NCI-H526 treated with DMSO at 0.1 percent for 48 hours (cell line): ENCODE measurements at regions not wholly inside any gene's neighbourhood (a gene's known extent, or its start where the extent isn't known, plus 50 kb on each side); places are given as distances from the start of the nearest gene placed in this dataset.

Source experiments
- DNase-seq: peaks from one replicate; lab custom pipeline; 2025; lab: John Stamatoyannopoulos, UW

GRCh38 chrX:131703646-131704045 is 159.8 kb downstream of the OR13H1 start:
- no peak for DNase-seq

DNA sequence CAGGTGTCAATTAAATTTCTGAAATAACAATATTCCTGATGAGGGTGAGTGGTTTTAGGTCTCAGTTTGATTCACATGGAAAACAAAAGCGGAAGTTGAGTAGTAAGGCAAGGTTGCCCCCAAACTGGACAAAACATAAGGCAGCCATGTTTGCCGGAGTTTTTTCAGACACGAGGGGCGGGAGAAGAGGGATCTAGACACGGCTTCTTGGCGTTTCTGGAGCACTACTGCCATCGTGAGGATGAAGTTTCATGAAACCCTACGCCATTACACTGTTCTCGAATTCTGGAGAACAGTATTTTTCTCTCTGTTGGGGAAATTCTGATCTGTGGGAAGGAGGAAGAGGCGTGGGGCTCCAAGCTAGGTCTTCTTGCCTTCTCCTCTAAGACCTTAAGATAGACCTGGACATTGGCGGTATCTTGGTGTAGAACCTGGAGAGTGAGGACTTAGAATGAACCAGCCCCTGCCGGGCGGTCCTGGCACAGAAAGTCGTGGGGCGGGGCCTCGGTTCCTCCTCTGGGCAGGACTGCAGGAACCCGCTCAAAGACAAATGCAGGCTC is 160.3 kb downstream of the OR13H1 start:
- DNase-seq, result no peak

GRCh38 chrX:131709553-131709952 is 165.7 kb downstream of the OR13H1 start:
- no peak for DNase-seq

GRCh38 chrX:131711478-131711867 is 167.6 kb downstream of the OR13H1 start:
- DNase-seq, result no peak

DNA sequence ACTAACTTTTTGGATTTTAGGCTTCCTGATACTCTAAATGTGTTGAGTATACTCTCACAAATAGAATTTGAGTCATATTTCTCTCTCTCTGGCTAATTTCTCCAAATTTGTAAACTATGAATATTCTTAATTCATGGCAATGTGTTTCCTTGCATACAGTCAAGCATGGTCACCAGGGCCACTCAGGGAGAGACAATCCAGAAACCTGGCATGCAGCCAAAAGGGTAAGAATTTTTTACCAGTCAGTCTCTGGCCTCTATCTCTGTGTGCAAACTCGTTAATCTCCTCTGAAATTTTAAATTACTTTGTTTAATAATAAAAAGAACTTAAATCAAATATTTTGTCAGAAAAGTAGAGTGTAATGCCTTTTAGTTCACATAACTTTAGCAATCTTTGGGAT is 179.8 kb downstream of the OR13H1 start:
- no peak for DNase-seq

DNA sequence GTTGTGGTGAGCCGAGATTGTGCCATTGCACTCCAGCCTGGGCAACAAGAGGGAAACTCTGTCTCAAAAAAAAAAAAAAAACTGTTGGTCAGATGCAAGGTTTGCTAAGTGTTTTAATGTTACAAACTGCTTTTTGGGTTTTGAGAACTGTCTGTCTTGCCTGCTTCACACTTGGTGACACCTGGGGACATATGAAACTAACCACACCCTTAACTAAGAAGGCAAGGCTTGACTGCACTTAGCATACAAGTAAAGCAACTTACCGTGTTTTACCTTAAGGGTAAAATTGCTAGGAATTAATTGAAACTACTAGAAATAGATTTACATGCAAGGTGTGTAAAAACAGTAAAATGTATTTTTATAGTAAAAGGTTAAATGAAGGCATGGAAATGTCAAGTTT is 180.4 kb downstream of the OR13H1 start:
- DNase-seq, result no peak

DNA sequence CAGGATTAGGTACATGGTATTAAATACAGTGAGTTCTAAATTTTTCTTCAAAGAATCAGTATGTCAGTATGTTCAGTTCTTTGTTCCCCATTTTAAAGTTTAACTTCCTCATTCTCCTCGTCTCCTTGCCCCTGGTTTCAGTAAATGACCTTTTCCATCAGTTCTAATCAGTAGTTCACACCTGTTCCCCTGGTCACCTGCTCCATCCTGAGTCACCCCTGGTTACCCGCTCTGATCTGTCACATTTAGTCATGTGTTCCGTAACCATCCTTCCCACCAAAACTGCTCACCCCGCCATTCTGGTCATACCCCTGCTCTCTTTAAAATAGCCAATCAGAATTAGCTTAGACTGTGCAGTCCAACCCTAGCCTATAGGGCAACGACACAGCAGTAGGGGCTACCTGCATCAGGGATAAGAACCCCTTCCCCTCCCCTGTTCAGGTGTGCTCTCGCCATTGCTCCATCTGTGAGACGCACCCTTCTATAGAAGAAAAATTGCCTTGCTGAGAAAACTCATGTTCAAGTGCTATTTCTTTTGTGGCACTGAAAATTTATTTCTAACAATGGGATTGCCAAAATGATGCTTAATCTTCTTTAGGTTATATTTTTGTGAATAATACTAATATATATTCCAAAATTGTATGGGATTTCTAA is 181.3 kb downstream of the OR13H1 start:
- no peak for DNase-seq

- no peak for DNase-seq
Measured at GRCh38 chrX:131727778-131728177, 183.9 kb downstream of the OR13H1 start.

DNA sequence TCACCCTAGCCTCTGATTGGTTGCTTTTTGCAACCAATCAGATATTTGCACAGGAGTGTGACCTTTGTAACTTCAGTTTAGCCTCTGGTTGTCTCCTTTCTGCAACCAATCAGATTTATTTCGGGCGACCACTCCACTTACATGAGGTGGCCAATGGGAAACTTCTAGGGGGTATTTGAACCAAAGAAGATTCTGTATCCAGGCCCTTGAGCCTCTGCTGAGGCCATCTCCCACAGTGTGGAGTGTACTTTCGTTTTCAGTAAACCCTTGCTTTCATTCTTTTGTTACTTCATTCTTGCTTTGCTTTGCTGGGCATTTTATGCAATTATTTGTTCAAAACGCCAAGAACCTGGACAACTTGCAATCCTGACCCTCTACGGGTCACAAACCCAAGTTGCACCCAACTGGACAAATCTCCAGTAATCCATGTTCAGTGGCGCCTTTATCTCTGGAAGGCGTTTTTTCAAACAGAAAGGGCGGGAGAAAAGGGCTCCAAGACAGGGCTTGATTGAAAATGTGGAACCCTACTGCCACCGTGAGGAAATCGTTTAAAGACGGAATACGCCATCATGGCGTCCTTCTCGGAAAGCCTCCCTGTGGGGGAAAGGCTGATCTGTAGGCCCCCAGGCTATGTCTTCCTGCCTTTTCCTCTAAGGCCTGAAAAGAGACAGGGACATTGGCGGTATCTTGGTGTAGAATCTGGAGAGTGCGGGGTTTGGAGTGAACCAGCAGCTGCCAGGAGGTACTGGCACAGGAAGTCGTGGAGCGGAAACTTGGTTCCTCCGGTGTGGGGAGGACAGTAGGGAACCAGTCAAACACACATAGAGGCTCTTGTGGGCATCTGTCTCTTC is 184.6 kb downstream of the OR13H1 start:
- DNase-seq, result no peak

GRCh38 chrX:131729295-131729694 is 185.4 kb downstream of the OR13H1 start:
- DNase-seq, result no peak

DNA sequence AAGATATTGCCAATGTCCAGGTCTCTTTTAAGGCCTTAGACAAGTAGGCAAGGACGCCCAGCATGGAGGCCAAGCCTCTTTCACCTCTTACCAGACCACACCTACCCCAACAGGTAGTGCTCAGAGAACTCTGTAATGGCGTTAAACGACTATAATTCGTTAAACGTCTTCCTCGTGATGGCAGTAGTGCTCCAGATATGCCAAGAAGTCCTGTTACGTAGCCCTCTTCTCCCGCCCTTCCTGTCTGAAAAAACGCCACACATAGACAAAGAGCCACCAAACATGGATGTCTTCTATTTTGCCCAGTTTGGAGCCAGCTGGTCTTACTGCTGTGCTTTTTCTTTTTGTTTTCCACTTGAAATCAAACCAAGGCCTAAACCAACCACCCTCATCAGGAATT is 190.7 kb downstream of the OR13H1 start:
- DNase-seq, result no peak

DNA sequence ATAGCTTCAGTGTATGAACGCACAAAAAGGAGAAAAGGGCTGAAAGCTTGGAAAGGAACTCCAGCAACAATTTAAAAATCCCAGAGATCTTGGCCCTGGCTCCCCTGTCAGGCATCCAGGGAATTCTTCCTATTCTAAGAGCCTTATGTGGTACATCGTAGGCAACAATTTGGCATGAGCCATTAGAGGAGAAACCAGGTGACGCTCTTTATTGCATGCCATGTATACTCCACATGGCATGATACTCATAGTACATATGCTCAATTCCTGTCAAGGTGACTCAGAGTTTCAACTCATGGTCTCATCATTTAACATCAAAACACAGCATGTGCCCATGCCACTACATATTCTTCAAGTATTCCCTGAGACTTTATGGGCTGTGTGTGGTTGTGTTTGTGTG is 191.3 kb downstream of the OR13H1 start:
- DNase-seq, result no peak

GRCh38 chrX:131739823-131740222 is 195.9 kb downstream of the OR13H1 start:
- no peak for DNase-seq

DNA sequence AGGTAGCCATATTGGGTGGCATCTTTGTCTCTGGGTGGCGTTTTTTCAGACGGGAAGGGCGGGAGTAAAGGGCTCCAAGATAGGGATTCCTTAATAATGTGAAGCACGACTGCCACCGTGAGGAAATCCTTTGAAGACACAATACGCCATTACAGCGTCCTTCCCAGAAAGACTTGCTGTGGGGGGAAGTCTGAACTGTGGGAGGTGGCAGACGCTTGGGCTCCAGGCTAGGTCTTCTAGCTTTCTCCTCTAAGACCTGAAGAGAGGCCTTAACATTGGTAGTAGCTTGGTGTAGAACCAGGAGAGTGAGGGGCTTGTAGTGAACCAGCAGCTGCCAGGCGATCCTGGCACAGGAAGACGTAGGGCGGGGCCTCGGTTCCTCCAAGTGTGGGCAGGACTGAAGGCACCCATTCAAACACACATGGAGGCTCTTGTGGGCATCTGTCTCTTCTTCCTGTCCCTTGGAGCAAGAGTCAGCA is 197.3 kb downstream of the OR13H1 start:
- DNase-seq, result no peak

- no peak for DNase-seq
Measured at GRCh38 chrX:131745942-131746489, 202.1 kb downstream of the OR13H1 start.

DNA sequence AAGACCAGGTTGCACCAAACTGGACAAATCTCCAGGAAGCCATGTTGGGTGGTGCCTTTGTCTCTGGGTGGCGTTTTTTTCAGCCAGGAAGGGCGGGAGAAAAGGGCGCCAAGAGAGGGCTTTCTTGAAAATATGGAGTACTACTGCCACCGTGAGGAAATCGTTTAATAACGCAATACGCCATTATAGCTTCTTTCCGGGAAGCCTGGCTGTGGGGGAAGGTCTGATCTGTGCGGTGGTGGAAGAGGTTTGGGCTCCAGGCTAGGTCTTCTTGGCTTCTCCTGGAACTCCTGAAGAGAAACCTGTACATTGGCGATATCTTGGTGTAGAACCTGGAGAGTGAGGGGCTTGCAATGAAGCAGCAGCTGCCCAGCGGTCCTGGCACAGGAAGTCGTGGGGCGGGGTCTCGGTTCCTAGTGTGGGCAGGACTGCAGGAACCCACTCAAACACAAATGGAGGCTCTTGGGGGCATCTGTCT is 202.7 kb downstream of the OR13H1 start:
- no peak for DNase-seq

- no peak for DNase-seq
Measured at GRCh38 chrX:131747173-131747572, 203.3 kb downstream of the OR13H1 start.

DNA sequence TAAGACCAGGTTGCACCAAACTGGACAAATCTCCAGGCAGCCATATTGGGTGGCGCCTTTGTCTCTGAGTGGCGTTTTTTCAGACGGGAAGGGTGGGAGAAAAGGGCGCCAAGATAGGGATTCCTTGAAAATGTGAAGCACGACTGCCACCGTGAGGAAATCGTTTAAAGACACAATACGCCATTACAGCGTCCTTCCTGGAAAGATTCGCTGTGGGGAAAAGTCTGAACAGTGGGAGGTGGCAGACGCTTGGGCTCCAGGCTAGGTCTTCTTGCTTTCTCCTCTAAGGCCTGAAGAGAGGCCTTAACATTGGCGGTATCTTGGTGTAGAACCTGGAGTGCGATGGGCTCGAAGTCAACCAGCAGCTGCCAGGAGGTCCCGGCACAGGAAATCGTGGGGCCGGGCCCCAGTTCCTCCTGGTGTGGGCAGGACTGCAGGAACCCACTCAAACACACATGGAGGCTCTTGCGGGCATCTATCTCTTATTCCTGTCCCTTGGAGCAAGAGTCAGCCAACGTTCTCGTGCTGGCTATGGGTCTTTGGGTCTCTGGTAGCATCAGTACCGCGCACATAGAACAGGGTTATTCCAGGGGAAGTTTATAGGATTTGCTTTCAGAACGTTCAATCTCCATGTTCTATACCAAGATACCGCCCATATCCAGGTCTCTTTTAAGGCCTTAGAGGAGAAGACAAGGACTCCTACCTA is 208.8 kb downstream of the OR13H1 start:
- DNase-seq, result peak; percentile 1

DNA sequence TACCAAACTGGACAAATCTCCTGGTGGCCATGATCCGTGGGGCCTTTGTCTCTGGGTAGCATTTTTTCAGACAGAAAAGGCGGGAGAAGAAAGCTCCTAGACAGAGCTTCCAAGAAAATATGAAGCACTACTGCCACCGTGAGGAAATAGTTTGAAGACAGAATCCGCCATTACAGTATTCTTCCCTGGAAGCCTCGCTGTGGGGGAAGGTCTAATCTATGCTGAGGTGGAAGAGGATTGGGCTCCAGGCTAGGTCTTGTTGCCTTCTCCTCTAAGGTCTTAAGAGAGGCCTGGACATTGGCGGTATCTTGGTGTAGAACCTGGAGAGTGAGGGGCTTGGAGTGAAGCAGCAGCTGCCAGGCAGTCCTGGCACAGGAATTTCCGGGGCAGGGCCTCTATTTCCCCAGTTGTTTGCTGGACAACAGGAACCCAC is 218.9 kb downstream of the OR13H1 start:
- DNase-seq, result no peak

GRCh38 chrX:131763674-131764073 is 219.8 kb downstream of the OR13H1 start:
- DNase-seq, result no peak

GRCh38 chrX:131764216-131764615 is 220.3 kb downstream of the OR13H1 start:
- no peak for DNase-seq
